Dendritic cell treated with granulocyte-macrophage colony-stimulating factor and Interleukin-4, amounts not matched to agents 40 ng/mL and 50 ng/mL, for 4 days (primary cell): ENCODE measurements at regions not wholly inside any gene's neighbourhood (a gene's known extent, or its start where the extent isn't known, plus 50 kb on each side); places are given as distances from the start of the nearest gene placed in this dataset.
"Not testable (repeated sequence)": the region's sequence is repeated elsewhere in the genome, so short reads cannot be mapped to it uniquely, and the experiment has no call there.

ENCODE experiments used
- H3K27ac Mint-ChIP-seq: one replicate; pipeline ENCODE4 v1.8.0; 2022; ENCODE audit warnings: mild to moderate bottlenecking, mixed read lengths
- H3K27me3 Mint-ChIP-seq: one replicate; pipeline ENCODE4 v1.8.0; 2022; ENCODE audit warnings: mild to moderate bottlenecking, mixed read lengths
- H3K36me3 Mint-ChIP-seq: one replicate; pipeline ENCODE4 v1.8.0; 2022; ENCODE audit warnings: low read depth, mixed read lengths
- H3K4me1 Mint-ChIP-seq: one replicate; pipeline ENCODE4 v1.8.0; 2022; ENCODE audit warnings: low read depth, mixed read lengths
- H3K4me3 Mint-ChIP-seq: one replicate; pipeline ENCODE4 v1.8.0; 2022; ENCODE audit warnings: mild to moderate bottlenecking, moderate library complexity, mixed read lengths
- H3K9me3 Mint-ChIP-seq: one replicate; pipeline ENCODE4 v1.8.0; 2022; ENCODE audit warnings: mixed read lengths
- intact Hi-C: fragments of 100-400 bp; cut with micrococcal nuclease; formaldehyde crosslinking; loops from one replicate; pipeline ENCODE4 v1.15.0; 2022

DNA sequence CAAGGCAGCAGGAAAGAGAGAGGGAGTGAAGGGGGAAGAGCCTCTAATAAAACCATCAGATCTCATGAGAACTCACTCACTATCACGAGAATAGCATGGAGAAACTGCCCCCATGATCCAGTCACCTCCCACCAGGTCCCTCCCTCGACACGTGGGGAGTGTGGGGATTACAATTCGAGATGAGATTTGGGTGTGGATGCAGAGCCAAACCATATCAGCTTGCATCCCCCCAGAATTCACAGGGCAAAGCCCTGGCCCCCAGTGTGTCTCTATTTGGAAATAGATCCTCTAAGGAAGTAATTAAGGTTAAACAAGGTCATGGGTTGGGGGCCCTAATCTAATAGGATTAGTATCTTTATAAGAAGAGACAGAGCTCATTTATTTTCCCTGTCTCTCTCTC lies 56.1 kb upstream of the TCL1A start:
- Mint-ChIP-seq H3K4me3 (no peak overlapping the region), H3K27me3 (peaks cover 5% of the 10 kb centered on the region), H3K9me3 (no peaks in the 10 kb centered on the region), H3K36me3 (no peaks in the 10 kb centered on the region), H3K4me1 (no peaks in the 10 kb centered on the region), H3K27ac (no peak overlapping the region)
- intact Hi-C loops: loop anchor here (10.0 kb wide), 1 partner anchor 345 kb away; no protein-coding TSS in a partner anchor

DNA sequence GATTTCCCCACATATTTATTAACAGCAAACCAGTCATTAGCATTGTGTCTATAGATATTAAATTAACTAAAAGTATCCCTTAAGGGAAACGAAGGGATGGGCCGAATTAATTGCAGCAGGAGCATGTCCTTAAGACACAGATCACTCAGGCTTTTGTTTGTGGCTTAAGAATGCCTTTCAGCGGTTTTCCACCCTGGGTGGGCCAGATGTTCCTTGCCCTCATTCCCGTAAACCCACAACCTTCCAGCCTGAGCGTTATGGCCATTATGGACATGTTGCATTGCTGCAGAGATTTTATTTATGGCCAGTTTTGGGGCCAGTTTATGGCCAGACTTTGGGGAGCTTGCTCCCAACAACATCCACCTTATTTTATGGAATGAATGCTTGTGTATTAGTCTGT lies 55.5 kb upstream of the TCL1A start:
- H3K4me1 Mint-ChIP-seq, intact Hi-C loops, H3K36me3 Mint-ChIP-seq, H3K27ac Mint-ChIP-seq, H3K4me3 Mint-ChIP-seq, H3K9me3 Mint-ChIP-seq, H3K27me3 Mint-ChIP-seq: not testable (repeated sequence)

DNA sequence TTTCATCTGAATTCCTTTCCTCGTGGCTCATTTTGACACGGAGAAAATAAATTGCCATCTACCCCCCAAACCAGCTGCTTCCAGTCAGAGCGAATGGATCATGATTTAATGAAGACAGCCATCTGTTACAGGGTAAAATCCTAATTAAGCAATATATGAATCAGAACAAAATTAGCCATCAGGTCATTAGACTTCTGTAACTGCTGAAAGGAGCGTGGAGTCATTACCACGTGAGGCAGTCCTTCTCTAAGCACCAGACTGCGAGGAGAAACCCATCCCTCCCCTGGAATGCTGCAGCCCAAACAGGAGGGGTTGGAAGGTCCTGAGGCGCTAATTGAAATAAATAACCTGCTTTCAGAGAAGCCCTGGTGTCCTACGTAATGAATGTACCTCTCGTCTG lies 51.1 kb upstream of the TCL1A start:
- no peaks in the 10 kb centered on the region for H3K9me3 Mint-ChIP-seq
- peaks cover 4% of the 10 kb centered on the region for H3K27me3 Mint-ChIP-seq
- intact Hi-C loops: no loop called here
- H3K4me3 Mint-ChIP-seq: no peak overlapping the region
- no peak overlapping the region for H3K27ac Mint-ChIP-seq
- H3K36me3 Mint-ChIP-seq: no peaks in the 10 kb centered on the region
- no peaks in the 10 kb centered on the region for H3K4me1 Mint-ChIP-seq

DNA sequence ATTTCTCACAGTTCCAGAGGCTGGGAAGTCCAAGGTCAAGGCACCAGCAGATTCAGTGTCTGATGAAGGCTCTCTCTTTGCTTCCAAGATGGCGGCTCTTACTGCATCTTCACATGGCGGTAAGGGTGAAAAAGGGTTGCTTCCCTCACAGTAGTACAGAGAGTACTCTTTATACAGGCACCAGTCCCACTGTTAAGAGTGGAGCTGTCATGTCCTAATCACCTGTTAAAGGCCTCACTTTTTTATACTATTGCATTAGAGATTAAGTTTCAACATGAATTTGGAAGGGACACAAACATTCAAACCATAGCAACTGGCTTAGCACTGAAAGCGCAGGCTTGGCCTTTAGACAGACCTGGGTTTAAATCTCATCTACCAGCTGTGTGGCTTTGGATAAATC lies 50.0 kb upstream of the TCL1A start:
- intact Hi-C loops: no loop called here
- H3K27me3 Mint-ChIP-seq: peaks cover 4% of the 10 kb centered on the region
- H3K4me1 Mint-ChIP-seq: no peaks in the 10 kb centered on the region
- no peaks in the 10 kb centered on the region for H3K36me3 Mint-ChIP-seq
- H3K9me3 Mint-ChIP-seq: no peaks in the 10 kb centered on the region
- H3K4me3 Mint-ChIP-seq: no peak overlapping the region
- H3K27ac Mint-ChIP-seq: no peak overlapping the region
